GM12891 (cell line): ENCODE measurements at regions not wholly inside any gene's neighbourhood (a gene's known extent, or its start where the extent isn't known, plus 50 kb on each side); places are given as distances from the start of the nearest gene placed in this dataset.

ENCODE experiments used
- DNase-seq: peaks from one replicate; pipeline ENCODE4 v3.0.0; 2011; ENCODE audit warnings: low spot score; ENCODE audit not compliant: insufficient read length
- FAIRE-seq: peaks from 2 replicates; lab custom pipeline; 2011; peaks lifted over from hg19 to GRCh38; lab: Jason Lieb, UNC
- PAX5 ChIP-seq: IDR thresholded peaks from 2 replicates; pipeline ENCODE4 v1.6.1; 2011; ENCODE audit warnings: low read length, moderate library complexity, mild to moderate bottlenecking; ENCODE audit not compliant: insufficient read depth, severe bottlenecking
- POLR2A ChIP-seq: IDR thresholded peaks from 2 replicates; pipeline ENCODE4 v1.6.1; 2011; ENCODE audit warnings: low read depth, low read length, control low read depth
- POLR2AphosphoS5 ChIP-seq: IDR thresholded peaks from 2 replicates; pipeline ENCODE4 v1.6.1; 2011; ENCODE audit warnings: low read depth, low read length, control low read depth
- POU2F2 ChIP-seq: IDR thresholded peaks from 2 replicates; pipeline ENCODE4 v1.6.1; 2011; ENCODE audit warnings: low read depth, mild to moderate bottlenecking, control low read depth, low read length, moderate library complexity
- SPI1 ChIP-seq: IDR thresholded peaks from 2 replicates; pipeline ENCODE4 v1.6.1; 2011; ENCODE audit warnings: low read depth, low read length, control low read depth
- TAF1 ChIP-seq: IDR thresholded peaks from 2 replicates; pipeline ENCODE4 v1.6.1; 2011; ENCODE audit warnings: low read depth, low read length, control low read depth

- no peak for TF ChIP-seq POLR2A
- TF ChIP-seq PAX5: no peak
- TF ChIP-seq SPI1: no peak
- TF ChIP-seq POU2F2: no peak
- TF ChIP-seq POLR2AphosphoS5: no peak
- TF ChIP-seq TAF1: no peak
- FAIRE-seq: no peak
- DNase-seq: no peak
Measured at GRCh38 chr11:91866642-91867041, 358.0 kb upstream of the FAT3 start.

- DNase-seq: no peak
Measured at GRCh38 chr11:91860661-91861060, 364.0 kb upstream of the FAT3 start.

DNA sequence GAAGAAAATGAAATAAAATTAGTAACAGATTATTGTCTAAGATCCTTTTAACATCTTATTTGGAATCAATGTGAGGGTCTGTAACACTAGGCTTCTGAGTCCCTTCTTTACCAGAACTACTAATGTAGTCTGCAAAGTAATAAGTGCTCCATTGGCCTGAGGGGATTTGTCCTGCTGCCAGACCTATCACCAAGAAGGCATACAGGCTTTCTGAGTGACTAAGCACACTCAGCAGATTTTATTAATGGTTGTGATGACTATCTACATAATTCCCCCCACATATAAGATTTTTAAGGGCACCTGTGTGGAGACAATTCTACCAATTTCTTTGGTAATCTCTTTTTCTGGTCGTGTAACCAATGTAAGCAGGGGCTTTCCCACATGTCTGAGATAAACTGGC, 365.0 kb upstream of the FAT3 start:
- no peak for FAIRE-seq
- no peak for DNase-seq
- TF ChIP-seq POU2F2: no peak
- TF ChIP-seq POLR2AphosphoS5: no peak
- no peak for TF ChIP-seq SPI1
- TF ChIP-seq TAF1: no peak
- no peak for TF ChIP-seq PAX5
- no peak for TF ChIP-seq POLR2A

More at GRCh38 chr11:91860661-91861060, 364.0 kb upstream of the FAT3 start:
- TF ChIP-seq POLR2A (no peak), SPI1 (no peak), TAF1 (no peak), PAX5 (no peak), POLR2AphosphoS5 (no peak), POU2F2 (no peak)
- no peak for FAIRE-seq

DNA sequence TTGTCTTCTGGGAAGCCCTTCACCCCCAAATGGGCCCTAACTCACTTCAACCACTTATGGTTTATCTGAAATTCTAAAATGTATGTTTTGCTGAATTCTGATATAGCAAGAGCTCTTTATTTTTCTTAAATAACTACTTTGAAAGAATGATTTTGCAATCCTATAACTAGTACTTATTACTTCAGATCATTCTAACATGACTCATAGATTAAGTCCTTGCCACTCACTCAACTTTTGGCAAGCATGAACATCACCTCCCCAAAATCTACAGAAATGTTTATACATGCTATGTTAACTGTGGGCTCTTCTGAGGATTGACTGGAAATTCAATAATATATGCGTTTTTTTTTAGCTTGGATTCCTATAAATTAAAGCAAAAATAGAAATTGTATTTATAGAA, 367.4 kb upstream of the FAT3 start:
- TF ChIP-seq TAF1 (no peak), PAX5 (no peak), SPI1 (no peak)
- FAIRE-seq: no peak

DNA sequence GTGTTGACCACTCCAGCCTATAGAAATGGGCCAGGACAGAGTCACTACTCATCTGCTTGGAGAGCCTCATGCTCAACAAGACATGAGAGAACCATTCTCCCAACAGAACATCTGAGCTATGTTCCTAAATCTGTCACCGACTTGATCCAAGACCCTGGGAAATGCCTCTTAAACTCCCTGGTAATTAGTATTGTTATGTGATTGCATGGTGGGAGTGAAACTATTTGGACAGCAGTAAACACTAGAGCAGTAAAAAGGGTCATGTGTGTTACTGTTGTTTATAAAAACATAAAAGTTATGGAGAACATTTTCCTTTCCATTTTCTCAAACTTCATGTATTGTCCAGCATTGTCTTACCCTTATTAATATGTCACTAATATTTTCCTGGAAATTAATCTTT, 369.8 kb upstream of the FAT3 start:
- TF ChIP-seq PAX5 (no peak), POLR2A (no peak), SPI1 (no peak), POLR2AphosphoS5 (no peak), TAF1 (no peak), POU2F2 (no peak)
- DNase-seq: no peak
- FAIRE-seq: no peak

More for the DNA sequence above, 367.4 kb upstream of the FAT3 start:
- no peak for DNase-seq

DNA sequence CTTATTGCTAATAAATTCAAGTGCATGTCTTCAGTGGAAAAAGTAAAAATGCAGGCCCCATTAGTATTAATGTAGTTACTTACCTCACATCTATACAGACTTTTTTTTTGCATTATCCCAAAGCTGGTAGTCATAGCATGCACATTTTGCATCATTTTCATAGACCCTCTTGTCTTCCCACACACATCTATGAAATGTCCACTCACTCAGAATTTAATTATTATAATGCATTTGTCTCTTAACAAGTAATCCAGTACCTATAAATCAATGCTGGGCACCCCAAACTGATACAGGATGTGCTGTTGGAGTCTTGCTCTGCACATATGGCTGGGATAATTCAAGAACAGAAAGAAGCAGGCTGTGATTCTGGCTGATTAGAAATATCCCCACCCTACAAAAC, 370.4 kb upstream of the FAT3 start:
- TF ChIP-seq TAF1 (no peak), PAX5 (no peak), POU2F2 (no peak), POLR2AphosphoS5 (no peak), SPI1 (no peak), POLR2A (no peak)
- FAIRE-seq (no peak), DNase-seq (no peak)

DNA sequence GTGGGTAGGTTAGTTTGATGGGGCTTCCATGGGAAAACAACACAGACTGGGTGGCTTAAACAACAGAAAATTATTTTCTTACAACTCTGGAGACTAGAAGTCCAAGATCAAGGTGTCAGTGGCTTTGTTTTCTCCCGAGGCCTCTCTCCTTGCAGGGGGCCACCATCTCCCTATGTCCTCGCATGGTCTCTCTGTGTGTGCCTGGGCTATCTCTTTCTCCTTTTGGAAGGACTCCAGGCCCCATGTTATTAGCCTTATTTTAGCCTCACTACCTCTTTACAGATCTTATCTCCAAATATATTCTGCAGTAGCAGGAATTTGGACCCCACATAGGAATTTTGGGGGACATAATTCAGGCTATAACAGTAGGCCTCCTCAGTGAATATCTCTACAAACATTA, 372.7 kb upstream of the FAT3 start:
- FAIRE-seq (no peak), DNase-seq (no peak)
- TF ChIP-seq SPI1 (no peak), POU2F2 (no peak), POLR2A (no peak), POLR2AphosphoS5 (no peak)

DNA sequence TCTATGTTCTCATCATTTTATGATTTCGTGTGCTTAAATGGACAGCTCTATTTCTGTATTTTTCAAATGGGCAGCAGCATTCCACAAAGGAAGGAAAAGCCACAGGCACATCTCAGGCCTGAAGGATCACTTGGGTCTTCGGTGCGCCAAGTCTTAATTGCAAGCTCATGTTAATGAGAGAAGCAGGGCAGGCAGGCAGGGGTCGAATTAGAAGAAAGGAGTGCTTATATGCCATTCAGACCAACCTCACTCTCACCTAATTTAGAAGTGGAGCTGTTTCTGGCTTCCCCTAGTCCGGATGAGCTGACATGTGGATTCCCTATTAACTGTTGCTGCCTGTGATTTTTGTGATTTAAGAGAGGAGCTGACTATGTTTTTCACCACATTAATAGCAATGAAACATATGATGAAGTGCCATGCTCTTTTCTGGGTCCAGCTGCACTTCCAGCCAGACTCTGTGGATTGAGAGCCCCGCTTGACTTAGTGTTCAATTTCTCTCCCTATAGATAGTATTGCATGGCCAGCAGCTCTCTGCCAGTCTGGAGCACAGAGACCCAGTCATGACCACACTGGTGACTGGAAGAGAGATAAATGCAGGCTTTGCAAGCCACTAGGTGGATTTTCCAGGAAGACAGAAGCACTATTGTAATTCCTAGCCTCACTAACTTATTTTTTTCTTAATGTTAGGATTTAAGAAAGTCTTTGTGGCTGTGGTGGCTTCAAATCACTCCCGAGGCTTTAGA, 373.9 kb upstream of the FAT3 start:
- TF ChIP-seq POU2F2: no peak
- TF ChIP-seq TAF1: no peak
- no peak for TF ChIP-seq POLR2A
- no peak for TF ChIP-seq PAX5
- TF ChIP-seq SPI1: no peak
- TF ChIP-seq POLR2AphosphoS5: no peak
- FAIRE-seq (no peak), DNase-seq (no peak)

DNA sequence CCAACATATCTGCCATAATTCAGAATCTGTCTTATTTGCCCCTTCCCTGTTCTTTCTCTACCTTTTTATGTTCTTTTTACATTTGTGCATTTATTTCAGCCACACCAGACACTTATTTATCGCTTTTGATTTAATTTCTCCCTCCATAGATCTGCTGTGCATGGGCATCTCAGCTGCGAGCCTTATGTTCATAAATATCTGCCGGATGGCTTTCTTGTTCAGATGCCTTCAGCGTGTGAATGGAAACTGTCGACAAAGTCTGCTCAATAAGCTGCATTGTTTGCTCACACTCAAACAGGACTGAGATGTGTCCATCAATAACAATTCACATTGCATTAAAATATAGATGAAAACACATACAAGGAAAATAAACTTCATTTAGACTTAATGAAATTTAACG, 374.6 kb upstream of the FAT3 start:
- TF ChIP-seq POLR2A: no peak
- no peak for TF ChIP-seq PAX5
- no peak for TF ChIP-seq POU2F2
- TF ChIP-seq TAF1: no peak
- no peak for TF ChIP-seq SPI1
- TF ChIP-seq POLR2AphosphoS5: no peak
- DNase-seq (no peak), FAIRE-seq (no peak)

DNA sequence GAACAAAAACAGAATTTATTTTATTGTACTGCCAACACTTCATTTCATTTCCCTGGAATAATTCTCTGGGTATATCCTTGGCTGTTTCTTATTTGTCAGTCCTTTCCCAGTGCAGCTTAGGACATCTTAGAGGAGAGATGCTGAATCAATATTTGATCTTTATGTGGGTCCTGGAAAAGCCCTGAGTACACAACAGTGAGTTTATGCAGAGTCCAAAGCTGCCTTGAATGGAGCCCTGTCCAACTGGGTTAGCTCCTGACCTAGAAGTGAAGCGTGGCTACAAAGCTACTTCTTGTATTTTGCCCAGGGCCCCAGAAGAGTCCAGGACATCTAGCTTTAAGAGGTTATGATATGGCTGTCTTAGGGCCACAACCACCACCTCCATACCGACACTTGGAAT, 378.0 kb upstream of the FAT3 start:
- TF ChIP-seq TAF1 (no peak), PAX5 (no peak), POLR2AphosphoS5 (no peak), POLR2A (no peak), SPI1 (no peak), POU2F2 (no peak)
- FAIRE-seq: no peak
- DNase-seq: no peak
